ENCODE measurements at regions not wholly inside any gene's neighbourhood (a gene's known extent, or its start where the extent isn't known, plus 50 kb on each side); places are given as distances from the start of the nearest gene placed in this dataset.
A peak's percentile ranks its signal among the peaks of the same experiment; 100 is the strongest.

- H3K4me3 ChIP-seq (ENCODE audit: low read depth, poor library complexity, severe bottlenecking): no peak overlapping the region
- 77% methylated on average over 9 of the region's 9 CpGs for WGBS, 2 donors
- intact Hi-C loops (cut with DNase I; ENCODE audit: low total_unique reads): loop anchor here (2.0 kb wide), 1 partner anchor 66 kb away; no protein-coding TSS in a partner anchor
- no peak for DNase-seq (ENCODE audit: low spot score in 2 of 2)
- no peak for TF ChIP-seq CTCF (IDR thresholded peaks at IDR 0.05)
- no peak for TF ChIP-seq POLR2A (IDR thresholded peaks at IDR 0.05)
These were observed 117.9 kb upstream of the PTPN1 start for GRCh38 chr20:50392138-50392866.

- intact Hi-C loops (cut with DNase I; ENCODE audit: low total_unique reads): loop anchor here (2.0 kb wide), 1 partner anchor 66 kb away; no protein-coding TSS in a partner anchor
These were observed 116.9 kb upstream of the PTPN1 start for GRCh38 chr20:50393242-50393641.

GRCh38 chr20:50393990-50394561 lies 116.1 kb upstream of the PTPN1 start:
- TF ChIP-seq CTCF (IDR thresholded peaks at IDR 0.05): no peak
- no peak for TF ChIP-seq POLR2A (IDR thresholded peaks at IDR 0.05)
- no peak for DNase-seq (ENCODE audit: low spot score in 2 of 2)
- H3K4me3 ChIP-seq (ENCODE audit: low read depth, poor library complexity, severe bottlenecking): no peak overlapping the region
- 81 to 92% methylated on average over 24 of the region's 24 CpGs for WGBS, 2 donors
- intact Hi-C loops (cut with DNase I; ENCODE audit: low total_unique reads): loop anchor here (2.0 kb wide), 1 partner anchor 67 kb away; no protein-coding TSS in a partner anchor

More at GRCh38 chr20:50393242-50393641, 116.9 kb upstream of the PTPN1 start:
- TF ChIP-seq CTCF (IDR thresholded peaks at IDR 0.05): no peak
- TF ChIP-seq POLR2A (IDR thresholded peaks at IDR 0.05): no peak
- 79 to 97% methylated on average over 6 of the region's 6 CpGs for WGBS, 2 donors
- H3K4me3 ChIP-seq (ENCODE audit: low read depth, poor library complexity, severe bottlenecking): no peak overlapping the region
- no peak for DNase-seq (ENCODE audit: low spot score in 2 of 2)

- H3K4me3 ChIP-seq (ENCODE audit: low read depth, poor library complexity, severe bottlenecking): no peak overlapping the region
- TF ChIP-seq CTCF (IDR thresholded peaks at IDR 0.05): no peak
- TF ChIP-seq POLR2A (IDR thresholded peaks at IDR 0.05): no peak
- no peak for DNase-seq (ENCODE audit: low spot score in 2 of 2)
- intact Hi-C loops (cut with DNase I; ENCODE audit: low total_unique reads): no loop called here
- 73 to 86% methylated on average over 11 of the region's 11 CpGs for WGBS, 2 donors
These were observed 115.6 kb upstream of the PTPN1 start for GRCh38 chr20:50394569-50394968.

GRCh38 chr20:50395251-50395729 lies 114.9 kb upstream of the PTPN1 start:
- TF ChIP-seq POLR2A (IDR thresholded peaks at IDR 0.05) (no peak), CTCF (IDR thresholded peaks at IDR 0.05) (no peak)
- peak; percentile 80 to 95 for DNase-seq (ENCODE audit: low spot score in 2 of 2)
- H3K4me3 ChIP-seq (ENCODE audit: low read depth, poor library complexity, severe bottlenecking): no peak overlapping the region
- 28 to 32% methylated on average over 10 to 11 of the region's 11 CpGs for whole genome bisulfite sequencing, 2 donors
- intact Hi-C loops (cut with DNase I; ENCODE audit: low total_unique reads): no loop called here

All from lower leg skin (tissue), 4 donors.